WTC11 (cell line): ENCODE measurements at regions not wholly inside any gene's neighbourhood (a gene's known extent, or its start where the extent isn't known, plus 50 kb on each side); places are given as distances from the start of the nearest gene placed in this dataset.

ENCODE experiments used
- ATAC-seq: fragments of 200-7000 bp; cut with Tn5 transposase; 2 replicates; pipeline ENCODE4 v1.10.0; 2021; ENCODE audit warnings: mild to moderate bottlenecking, moderate library complexity
- CTCF ChIA-PET: fragments of 300-600 bp; sonication (Branson Sonifier 250); formaldehyde crosslinking; loops from one replicate; lab custom pipeline; 2021; ENCODE audit warnings: antibody characterized with exemption; lab: Charles Lee
- POLR2A ChIA-PET: fragments of 350-600 bp; sonication (Branson Sonifier 250); formaldehyde crosslinking; loops from one replicate; lab custom pipeline; 2021; ENCODE audit warnings: antibody characterized with exemption; lab: Charles Lee
- DNase-seq: peaks from one replicate; pipeline ENCODE4 v3.0.0; 2021; ENCODE audit warnings: low spot score
- H3K27ac Mint-ChIP-seq: 2 replicates; pipeline ENCODE4 v1.8.0; 2021; ENCODE audit warnings: mixed read lengths
- H3K27me3 Mint-ChIP-seq: 2 replicates; pipeline ENCODE4 v1.8.0; 2021; ENCODE audit warnings: low read depth, mild to moderate bottlenecking, moderate library complexity, mixed read lengths
- H3K36me3 Mint-ChIP-seq: 2 replicates; pipeline ENCODE4 v1.8.0; 2021; ENCODE audit warnings: mixed read lengths
- H3K4me1 Mint-ChIP-seq: 2 replicates; pipeline ENCODE4 v1.8.0; 2022; ENCODE audit warnings: mixed read lengths
- H3K4me3 Mint-ChIP-seq: 2 replicates; pipeline ENCODE4 v1.8.0; 2021; ENCODE audit warnings: mild to moderate bottlenecking, moderate library complexity, mixed read lengths
- H3K9me3 Mint-ChIP-seq: 2 replicates; pipeline ENCODE4 v1.8.0; 2021; ENCODE audit warnings: mixed read lengths
- ATF2 ChIP-seq: sonication (generic); formaldehyde crosslinking; IDR thresholded peaks from 2 replicates; pipeline ENCODE4 v1.8.1; 2022; ENCODE audit warnings: low read depth, missing genetic modification reagents, borderline replicate concordance
- CBFB ChIP-seq: sonication (generic); formaldehyde crosslinking; IDR thresholded peaks from 2 replicates; pipeline ENCODE4 v1.8.1; 2022; ENCODE audit warnings: mild to moderate bottlenecking, low read depth, missing genetic modification reagents
- CREB1 ChIP-seq: sonication (generic); formaldehyde crosslinking; IDR thresholded peaks from 2 replicates; pipeline ENCODE4 v1.8.0; 2023; ENCODE audit warnings: mild to moderate bottlenecking, missing genetic modification reagents
- E2F5 ChIP-seq: sonication (generic); formaldehyde crosslinking; IDR thresholded peaks from 2 replicates; pipeline ENCODE4 v1.8.1; 2022; ENCODE audit warnings: mild to moderate bottlenecking, moderate library complexity, missing genetic modification reagents
- ERG ChIP-seq: fragments of 250-450 bp; sonication (Bioruptor Pico); IDR thresholded peaks from 2 replicates; pipeline ENCODE4 v1.8.0; 2021; ENCODE audit warnings: mild to moderate bottlenecking
- FOXP1 ChIP-seq: sonication (generic); formaldehyde crosslinking; IDR thresholded peaks from 2 replicates; pipeline ENCODE4 v1.8.0; 2022; ENCODE audit warnings: missing genetic modification reagents, mild to moderate bottlenecking, moderate library complexity, borderline replicate concordance
- HMGA2 ChIP-seq: fragments of 250-450 bp; sonication (Bioruptor Pico); IDR thresholded peaks from 2 replicates; pipeline ENCODE4 v1.4.0; 2021; ENCODE audit warnings: mild to moderate bottlenecking, moderate library complexity
- IRF1 ChIP-seq: sonication (generic); formaldehyde crosslinking; IDR thresholded peaks from 2 replicates; pipeline ENCODE4 v1.8.0; 2023; ENCODE audit warnings: missing genetic modification reagents
- IRF2 ChIP-seq: sonication (generic); formaldehyde crosslinking; IDR thresholded peaks from 2 replicates; pipeline ENCODE4 v1.8.0; 2022; ENCODE audit warnings: low read depth, missing genetic modification reagents, borderline replicate concordance
- NFATC4 ChIP-seq: fragments of 250-450 bp; sonication (Bioruptor Pico); IDR thresholded peaks from 2 replicates; pipeline ENCODE4 v1.9.0; 2021; ENCODE audit warnings: mild to moderate bottlenecking
- NR3C1 ChIP-seq: sonication (generic); formaldehyde crosslinking; conservative IDR thresholded peaks from 2 replicates; pipeline ENCODE4 v1.8.1; 2023; ENCODE audit warnings: low read depth, mild to moderate bottlenecking, missing genetic modification reagents
- PRRX2 ChIP-seq: fragments of 250-450 bp; sonication (Bioruptor Pico); IDR thresholded peaks from 2 replicates; pipeline ENCODE4 v1.8.0; 2021; ENCODE audit warnings: mild to moderate bottlenecking
- SMAD4 ChIP-seq: sonication (generic); formaldehyde crosslinking; IDR thresholded peaks from 2 replicates; pipeline ENCODE4 v1.8.0; 2022; ENCODE audit warnings: mild to moderate bottlenecking, missing genetic modification reagents
- SOX15 ChIP-seq: fragments of 250-450 bp; sonication (Bioruptor Pico); IDR thresholded peaks from 2 replicates; pipeline ENCODE4 v1.9.0; 2021; ENCODE audit warnings: mild to moderate bottlenecking
- SP1 ChIP-seq: sonication (generic); formaldehyde crosslinking; conservative IDR thresholded peaks from 2 replicates; pipeline ENCODE4 v1.8.1; 2022; ENCODE audit warnings: missing genetic modification reagents
- TEAD4 ChIP-seq: sonication (generic); formaldehyde crosslinking; IDR thresholded peaks from 2 replicates; pipeline ENCODE4 v1.8.0; 2022; ENCODE audit warnings: mild to moderate bottlenecking, missing genetic modification reagents
- USF1 ChIP-seq: sonication (generic); formaldehyde crosslinking; IDR thresholded peaks from 2 replicates; pipeline ENCODE4 v1.8.0; 2022; ENCODE audit warnings: mild to moderate bottlenecking, missing genetic modification reagents
- USF2 ChIP-seq: sonication (generic); formaldehyde crosslinking; IDR thresholded peaks from 2 replicates; pipeline ENCODE4 v1.8.1; 2023; ENCODE audit warnings: mild to moderate bottlenecking, missing genetic modification reagents, moderate library complexity
- ZNF138 ChIP-seq: sonication (generic); formaldehyde crosslinking; conservative IDR thresholded peaks from 2 replicates; pipeline ENCODE4 v1.8.1; 2022; ENCODE audit warnings: mild to moderate bottlenecking, moderate library complexity, missing genetic modification reagents
- ZNF219 ChIP-seq: sonication (generic); formaldehyde crosslinking; IDR thresholded peaks from 2 replicates; pipeline ENCODE4 v1.8.0; 2023; ENCODE audit warnings: missing genetic modification reagents, mild to moderate bottlenecking, borderline replicate concordance
- ZNF232 ChIP-seq: sonication (generic); formaldehyde crosslinking; IDR thresholded peaks from 2 replicates; pipeline ENCODE4 v1.8.0; 2022; ENCODE audit warnings: mild to moderate bottlenecking, missing genetic modification reagents
- ZNF396 ChIP-seq: fragments of 250-450 bp; sonication (Bioruptor Pico); IDR thresholded peaks from 2 replicates; pipeline ENCODE4 v1.8.0; 2021; ENCODE audit warnings: mild to moderate bottlenecking, moderate library complexity, borderline replicate concordance
- TF ChIP-seq, protein P1 (sequence below): sonication (generic); formaldehyde crosslinking; IDR thresholded peaks from 2 replicates; pipeline ENCODE4 v1.8.1; 2022; ENCODE audit warnings: mild to moderate bottlenecking, missing genetic modification reagents, moderate library complexity, borderline replicate concordance
- TF ChIP-seq, protein P2 (sequence below): fragments of 250-450 bp; sonication (Bioruptor Pico); IDR thresholded peaks from 2 replicates; pipeline ENCODE4 v1.9.0; 2021; ENCODE audit warnings: mild to moderate bottlenecking
- TF ChIP-seq, protein P3 (sequence below): sonication (generic); formaldehyde crosslinking; IDR thresholded peaks from 2 replicates; pipeline ENCODE4 v1.8.1; 2022; ENCODE audit warnings: low read depth, mild to moderate bottlenecking, moderate library complexity, missing genetic modification reagents, borderline replicate concordance

- ATAC-seq (peak; percentile 38), DNase-seq (no peak)
- CTCF ChIA-PET = no interaction called here
- Mint-ChIP-seq H3K27me3 (no peaks in the 10 kb centered on the region), H3K4me3 (no peak overlapping the region), H3K27ac (no peak overlapping the region), H3K36me3 (no peaks in the 10 kb centered on the region), H3K9me3 (peaks cover 3% of the 10 kb centered on the region; the same call in 1 of the 2 replicates), H3K4me1 (peaks cover 33% of the 10 kb centered on the region)
- POLR2A ChIA-PET = no interaction called here
- TF ChIP-seq, protein P1, sequence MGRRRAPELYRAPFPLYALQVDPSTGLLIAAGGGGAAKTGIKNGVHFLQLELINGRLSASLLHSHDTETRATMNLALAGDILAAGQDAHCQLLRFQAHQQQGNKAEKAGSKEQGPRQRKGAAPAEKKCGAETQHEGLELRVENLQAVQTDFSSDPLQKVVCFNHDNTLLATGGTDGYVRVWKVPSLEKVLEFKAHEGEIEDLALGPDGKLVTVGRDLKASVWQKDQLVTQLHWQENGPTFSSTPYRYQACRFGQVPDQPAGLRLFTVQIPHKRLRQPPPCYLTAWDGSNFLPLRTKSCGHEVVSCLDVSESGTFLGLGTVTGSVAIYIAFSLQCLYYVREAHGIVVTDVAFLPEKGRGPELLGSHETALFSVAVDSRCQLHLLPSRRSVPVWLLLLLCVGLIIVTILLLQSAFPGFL (CRISPR knock-in tag) = no peak
- TF ChIP-seq ZNF138 (CRISPR knock-in tag) (no peak), NR3C1 (CRISPR knock-in tag) (no peak), USF1 (CRISPR knock-in tag) (no peak), ZNF219 (CRISPR knock-in tag) (no peak), SOX15 (CRISPR knock-in tag) (no peak), HMGA2 (CRISPR knock-in tag) (no peak), E2F5 (CRISPR knock-in tag) (no peak), ATF2 (CRISPR knock-in tag) (no peak), NFATC4 (CRISPR knock-in tag) (no peak), ZNF396 (no peak), IRF2 (CRISPR knock-in tag) (no peak), TEAD4 (no peak)
- TF ChIP-seq, protein P2, sequence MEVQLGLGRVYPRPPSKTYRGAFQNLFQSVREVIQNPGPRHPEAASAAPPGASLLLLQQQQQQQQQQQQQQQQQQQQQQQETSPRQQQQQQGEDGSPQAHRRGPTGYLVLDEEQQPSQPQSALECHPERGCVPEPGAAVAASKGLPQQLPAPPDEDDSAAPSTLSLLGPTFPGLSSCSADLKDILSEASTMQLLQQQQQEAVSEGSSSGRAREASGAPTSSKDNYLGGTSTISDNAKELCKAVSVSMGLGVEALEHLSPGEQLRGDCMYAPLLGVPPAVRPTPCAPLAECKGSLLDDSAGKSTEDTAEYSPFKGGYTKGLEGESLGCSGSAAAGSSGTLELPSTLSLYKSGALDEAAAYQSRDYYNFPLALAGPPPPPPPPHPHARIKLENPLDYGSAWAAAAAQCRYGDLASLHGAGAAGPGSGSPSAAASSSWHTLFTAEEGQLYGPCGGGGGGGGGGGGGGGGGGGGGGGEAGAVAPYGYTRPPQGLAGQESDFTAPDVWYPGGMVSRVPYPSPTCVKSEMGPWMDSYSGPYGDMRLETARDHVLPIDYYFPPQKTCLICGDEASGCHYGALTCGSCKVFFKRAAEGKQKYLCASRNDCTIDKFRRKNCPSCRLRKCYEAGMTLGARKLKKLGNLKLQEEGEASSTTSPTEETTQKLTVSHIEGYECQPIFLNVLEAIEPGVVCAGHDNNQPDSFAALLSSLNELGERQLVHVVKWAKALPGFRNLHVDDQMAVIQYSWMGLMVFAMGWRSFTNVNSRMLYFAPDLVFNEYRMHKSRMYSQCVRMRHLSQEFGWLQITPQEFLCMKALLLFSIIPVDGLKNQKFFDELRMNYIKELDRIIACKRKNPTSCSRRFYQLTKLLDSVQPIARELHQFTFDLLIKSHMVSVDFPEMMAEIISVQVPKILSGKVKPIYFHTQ (CRISPR knock-in tag) = no peak
Observed at GRCh38 chr1:87273291-87273690, 55.4 kb upstream of the LMO4 start.

GRCh38 chr1:87274851-87275250 lies 53.8 kb upstream of the LMO4 start:
- no peak overlapping the region for H3K27ac Mint-ChIP-seq
- POLR2A ChIA-PET = interaction anchor here (0.6 kb wide), 1 partner anchor 157 kb away, joined by 3 read pairs; no protein-coding TSS in a partner anchor
- no peak for TF ChIP-seq ZNF232 (CRISPR knock-in tag)
- TF ChIP-seq FOXP1 (CRISPR knock-in tag) = no peak
- no peak for TF ChIP-seq SMAD4
- no peak for TF ChIP-seq ERG (CRISPR knock-in tag)
- TF ChIP-seq CBFB (CRISPR knock-in tag) = no peak
- TF ChIP-seq PRRX2 (CRISPR knock-in tag) = no peak
- TF ChIP-seq SP1 (CRISPR knock-in tag) = no peak
- no peak for TF ChIP-seq CREB1 (CRISPR knock-in tag)
- no peak for TF ChIP-seq IRF1
- TF ChIP-seq USF2 (CRISPR knock-in tag) = no peak
- TF ChIP-seq, protein P3, sequence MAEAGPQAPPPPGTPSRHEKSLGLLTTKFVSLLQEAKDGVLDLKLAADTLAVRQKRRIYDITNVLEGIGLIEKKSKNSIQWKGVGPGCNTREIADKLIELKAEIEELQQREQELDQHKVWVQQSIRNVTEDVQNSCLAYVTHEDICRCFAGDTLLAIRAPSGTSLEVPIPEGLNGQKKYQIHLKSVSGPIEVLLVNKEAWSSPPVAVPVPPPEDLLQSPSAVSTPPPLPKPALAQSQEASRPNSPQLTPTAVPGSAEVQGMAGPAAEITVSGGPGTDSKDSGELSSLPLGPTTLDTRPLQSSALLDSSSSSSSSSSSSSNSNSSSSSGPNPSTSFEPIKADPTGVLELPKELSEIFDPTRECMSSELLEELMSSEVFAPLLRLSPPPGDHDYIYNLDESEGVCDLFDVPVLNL (CRISPR knock-in tag) = no peak

More at GRCh38 chr1:87274851-87275250, 53.8 kb upstream of the LMO4 start:
- H3K4me1 Mint-ChIP-seq = peaks cover 37% of the 10 kb centered on the region
- CTCF ChIA-PET = interaction anchor here (0.6 to 1.5 kb wide), 2 partner anchors 59 to 400 kb away, joined by 3 read pairs; no protein-coding TSS in a partner anchor
- H3K9me3 Mint-ChIP-seq = peaks cover 3% of the 10 kb centered on the region; the same call in 1 of the 2 replicates
- no peaks in the 10 kb centered on the region for H3K27me3 Mint-ChIP-seq
- DNase-seq (no peak), ATAC-seq (no peak)
- H3K4me3 Mint-ChIP-seq = no peak overlapping the region
- no peaks in the 10 kb centered on the region for H3K36me3 Mint-ChIP-seq
